HUDEP-2 (cell line): ENCODE measurements at regions not wholly inside any gene's neighbourhood (a gene's known extent, or its start where the extent isn't known, plus 50 kb on each side); places are given as distances from the start of the nearest gene placed in this dataset.

Source experiments
- DNase-seq, 76 experiments: peaks; one replicate each; lab custom pipeline; 2025; ENCODE audit not compliant: unreplicated experiment in 76 of 76; lab: John Stamatoyannopoulos, UW

DNA sequence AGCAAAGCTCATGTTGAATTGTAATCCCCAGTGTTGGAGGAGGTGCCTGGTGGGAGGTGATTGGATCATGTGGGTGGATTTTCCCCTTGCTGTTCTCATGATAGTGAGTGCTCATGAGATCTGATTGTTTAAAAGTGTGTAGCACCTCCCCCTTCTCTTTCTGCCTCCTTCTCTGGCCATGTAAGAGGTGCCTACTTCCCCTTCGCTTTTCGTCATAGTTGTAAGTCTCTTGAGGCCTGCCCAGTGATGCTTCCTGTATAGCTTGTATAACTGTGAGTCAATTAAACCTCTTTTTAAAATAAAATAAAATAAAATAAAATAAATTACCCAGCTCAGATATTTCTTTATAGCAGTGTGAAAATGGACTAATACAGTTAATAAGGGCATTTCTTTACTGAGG, 1025.7 kb downstream of the PLA2G4A start:
- peak in 1 of 76 experiments; percentile 3 for DNase-seq

GRCh38 chr1:187862506-187862905, 1033.8 kb downstream of the PLA2G4A start:
- DNase-seq = no peak

DNA sequence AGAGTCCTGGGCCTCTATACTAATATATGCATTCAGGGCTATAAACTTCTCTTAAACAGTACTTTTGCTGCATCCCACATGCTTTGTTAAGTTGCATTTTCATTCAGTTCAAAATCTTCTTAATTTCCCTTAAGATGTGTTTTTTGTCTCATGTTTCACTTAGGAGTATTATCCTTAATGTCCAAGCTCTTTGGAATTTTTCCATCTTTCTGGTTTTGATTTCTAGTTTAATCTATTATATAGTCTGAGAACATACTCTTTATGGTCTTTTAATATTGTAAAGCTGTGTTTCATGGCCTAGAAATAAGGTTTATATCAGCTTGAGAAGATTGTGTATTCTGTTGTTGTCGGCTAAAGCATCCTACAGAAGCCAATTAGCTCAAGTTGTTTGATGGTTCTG, 1041.8 kb downstream of the PLA2G4A start:
- DNase-seq = no peak

GRCh38 chr1:187871177-187871845, 1042.6 kb downstream of the PLA2G4A start:
- DNase-seq = no peak

GRCh38 chr1:187872550-187872949, 1043.8 kb downstream of the PLA2G4A start:
- no peak for DNase-seq

DNA sequence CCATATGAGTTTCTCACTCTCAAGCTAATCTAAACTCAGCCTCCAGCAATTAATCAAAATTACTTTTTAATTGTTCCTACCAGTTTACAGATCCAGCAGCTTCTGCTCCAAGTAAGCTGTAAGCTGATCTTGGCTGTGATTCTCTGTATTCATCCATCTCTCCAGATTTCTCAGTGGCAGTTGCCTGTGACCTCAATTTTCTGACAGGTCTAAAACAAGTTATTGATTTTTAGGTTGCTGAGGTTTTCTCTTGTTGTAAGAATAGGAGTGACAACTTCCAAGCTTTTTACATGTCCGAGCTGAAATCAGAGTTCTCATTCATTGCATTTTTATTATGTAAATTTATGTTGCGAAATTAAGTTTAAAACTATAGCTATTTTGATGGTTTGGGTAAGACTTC, 1044.4 kb downstream of the PLA2G4A start:
- no peak for DNase-seq

- no peak for DNase-seq
Measured at GRCh38 chr1:187876775-187877174, 1048.0 kb downstream of the PLA2G4A start.

- no peak for DNase-seq
Measured at GRCh38 chr1:187877220-187877619, 1048.5 kb downstream of the PLA2G4A start.

- no peak for DNase-seq
Measured at GRCh38 chr1:187878883-187879282, 1050.1 kb downstream of the PLA2G4A start.

DNA sequence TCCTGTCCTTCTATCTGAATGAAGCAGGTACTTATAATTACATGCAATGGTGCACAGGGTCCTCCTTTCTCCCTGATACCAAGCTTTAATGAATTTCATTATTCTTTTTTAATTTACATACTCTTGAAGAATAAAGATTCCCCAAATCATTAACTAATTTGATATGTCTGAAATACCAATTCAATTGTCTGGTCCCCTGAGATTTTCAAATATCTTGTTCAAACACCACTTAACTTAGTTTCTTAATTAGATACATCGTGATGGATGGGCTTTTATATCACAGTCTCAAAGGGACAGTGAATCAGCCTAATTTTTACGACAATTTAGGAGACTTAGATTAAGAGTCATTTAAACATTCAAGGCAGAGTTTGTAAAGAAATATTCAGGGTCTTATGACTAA, 1054.6 kb downstream of the PLA2G4A start:
- DNase-seq = no peak

GRCh38 chr1:187891993-187892682, 1063.4 kb downstream of the PLA2G4A start:
- DNase-seq = no peak

GRCh38 chr1:187892683-187893039, 1063.9 kb downstream of the PLA2G4A start:
- no peak for DNase-seq

GRCh38 chr1:187893471-187893870, 1064.7 kb downstream of the PLA2G4A start:
- no peak for DNase-seq

GRCh38 chr1:187894349-187894748, 1065.6 kb downstream of the PLA2G4A start:
- no peak for DNase-seq

- DNase-seq = no peak
Measured at GRCh38 chr1:187903223-187903622, 1074.5 kb downstream of the PLA2G4A start.

DNA sequence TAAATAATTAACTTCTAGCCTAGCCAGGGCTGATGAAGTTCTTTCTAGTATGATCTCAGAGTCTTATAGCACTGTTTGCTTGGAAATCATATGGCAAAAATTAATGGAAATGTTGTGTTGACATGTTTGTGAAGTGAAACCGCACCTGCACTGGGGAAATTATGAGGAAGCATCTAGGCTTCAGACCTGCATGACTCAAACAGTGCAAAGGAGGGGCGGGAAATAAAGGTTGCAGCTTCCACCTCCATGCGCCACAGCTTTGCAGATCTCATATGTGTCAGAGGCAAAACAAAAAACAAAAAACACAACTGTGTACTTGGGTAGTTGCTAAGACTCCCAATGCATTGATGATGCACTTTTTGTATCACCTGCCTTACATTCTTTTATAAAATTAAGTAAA, 1080.6 kb downstream of the PLA2G4A start:
- no peak for DNase-seq

DNA sequence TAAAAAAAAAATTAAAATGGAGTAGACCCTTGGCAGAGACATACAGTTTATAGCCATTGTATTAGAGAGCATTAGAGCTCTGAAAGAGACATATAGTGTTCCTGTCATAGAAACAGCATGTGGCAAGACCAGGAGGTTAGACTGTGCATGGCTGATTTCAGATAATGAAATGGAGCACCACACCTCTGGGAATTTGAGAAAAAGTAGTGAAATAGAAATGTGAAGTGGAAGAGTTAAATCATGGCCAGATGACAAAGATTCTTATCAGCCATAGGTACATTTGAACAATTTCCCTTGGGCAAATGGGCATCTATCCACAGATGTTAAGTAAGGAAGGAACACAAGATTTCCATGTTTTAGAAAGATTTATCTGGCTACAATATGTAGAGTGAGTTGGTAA, 1083.1 kb downstream of the PLA2G4A start:
- DNase-seq = no peak

DNA sequence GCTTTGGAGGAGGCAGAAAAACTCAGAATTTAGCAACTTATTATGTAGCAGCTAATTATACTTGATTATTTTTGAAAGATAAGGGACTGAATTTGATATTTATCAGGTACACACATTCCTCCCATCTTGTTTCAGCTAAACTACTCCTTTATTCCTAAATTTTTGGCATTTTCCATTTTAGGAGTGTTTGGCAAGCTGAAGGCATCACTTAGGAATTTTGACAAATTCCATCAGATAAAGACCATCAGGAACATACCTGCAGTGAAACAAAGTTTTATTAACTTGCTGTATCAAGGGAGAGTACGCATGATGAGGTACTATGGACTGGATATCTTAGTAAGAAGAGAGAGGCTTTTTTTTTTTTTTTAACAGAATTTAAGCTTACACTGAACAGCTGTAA, 1092.2 kb downstream of the PLA2G4A start:
- DNase-seq = no peak

DNA sequence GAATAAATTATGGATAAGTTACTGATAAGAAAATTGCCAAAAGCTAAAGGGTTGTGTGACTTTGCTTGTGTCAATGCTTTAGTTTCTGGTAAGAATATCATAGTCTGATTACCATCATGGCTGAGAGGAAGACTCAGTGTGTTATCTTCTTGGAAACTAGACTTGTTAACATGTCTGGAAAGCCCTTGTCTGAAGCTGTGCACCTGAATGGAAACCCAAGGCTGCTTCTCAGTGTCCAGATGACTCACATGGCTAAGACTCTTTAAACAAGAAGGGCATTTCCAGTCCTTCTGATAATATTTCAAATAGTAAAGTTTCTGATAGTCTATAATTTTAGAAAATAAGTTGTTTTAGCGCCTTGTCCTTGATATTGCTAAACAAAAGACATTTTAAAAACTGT, 1092.7 kb downstream of the PLA2G4A start:
- DNase-seq = no peak

GRCh38 chr1:187922255-187922654, 1093.5 kb downstream of the PLA2G4A start:
- DNase-seq = no peak

DNA sequence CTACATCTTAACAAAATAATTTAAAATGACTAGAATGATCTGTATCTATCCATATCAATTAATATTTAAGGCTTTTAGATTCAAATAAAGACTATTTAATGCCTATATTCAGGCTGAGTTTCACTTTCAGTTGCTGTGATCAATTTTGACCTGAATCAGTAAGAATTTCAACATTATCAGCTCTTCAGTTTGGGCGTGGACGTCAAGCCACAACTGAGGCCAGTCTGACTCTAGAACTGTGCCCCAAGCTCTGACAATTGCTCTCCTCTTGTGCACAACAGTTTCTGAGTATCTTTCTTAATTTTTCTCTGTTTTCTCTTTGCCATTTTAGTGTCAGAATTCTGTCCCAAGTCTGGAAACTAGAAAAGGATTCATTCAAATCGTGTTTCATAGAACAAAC, 1095.5 kb downstream of the PLA2G4A start:
- DNase-seq = peak in 3 of 76 experiments; percentile 3 to 28 (median 9)

DNA sequence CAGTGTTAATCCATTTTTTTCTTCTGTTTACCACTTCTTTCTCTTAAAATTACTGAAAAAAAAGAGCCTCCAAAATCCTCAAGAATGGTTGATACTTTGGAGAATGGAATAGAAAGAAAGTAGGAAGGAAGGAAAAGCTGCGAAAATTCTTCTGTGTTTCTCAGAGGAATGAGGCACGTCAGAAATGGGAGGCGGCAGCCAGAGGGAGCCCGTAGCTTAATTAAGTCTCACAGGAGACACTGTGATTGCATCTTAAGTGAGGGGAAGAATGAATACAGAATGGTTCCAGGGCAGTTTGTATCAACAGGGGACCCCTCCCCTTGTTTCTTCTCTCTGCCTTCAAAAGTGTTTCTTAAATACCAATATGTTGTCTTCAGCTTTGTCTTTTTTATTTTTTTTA, 1099.5 kb downstream of the PLA2G4A start:
- peak in 7 of 76 experiments; percentile 1 to 29 (median 9) for DNase-seq

GRCh38 chr1:187928696-187929095, 1099.9 kb downstream of the PLA2G4A start:
- DNase-seq = no peak
